GM18498 (cell line): ENCODE measurements at regions not wholly inside any gene's neighbourhood (a gene's known extent, or its start where the extent isn't known, plus 50 kb on each side); places are given as distances from the start of the nearest gene placed in this dataset.
"Not testable (repeated sequence)": the region's sequence is repeated elsewhere in the genome, so short reads cannot be mapped to it uniquely, and the experiment has no call there.

Experiments used
- ATAC-seq: cut with Tn5 transposase; IDR thresholded peaks from one replicate; pipeline ENCODE4 v1.9.1; 2021; ENCODE audit warnings: mild to moderate bottlenecking, moderate library complexity; ENCODE audit not compliant: unreplicated experiment

DNA sequence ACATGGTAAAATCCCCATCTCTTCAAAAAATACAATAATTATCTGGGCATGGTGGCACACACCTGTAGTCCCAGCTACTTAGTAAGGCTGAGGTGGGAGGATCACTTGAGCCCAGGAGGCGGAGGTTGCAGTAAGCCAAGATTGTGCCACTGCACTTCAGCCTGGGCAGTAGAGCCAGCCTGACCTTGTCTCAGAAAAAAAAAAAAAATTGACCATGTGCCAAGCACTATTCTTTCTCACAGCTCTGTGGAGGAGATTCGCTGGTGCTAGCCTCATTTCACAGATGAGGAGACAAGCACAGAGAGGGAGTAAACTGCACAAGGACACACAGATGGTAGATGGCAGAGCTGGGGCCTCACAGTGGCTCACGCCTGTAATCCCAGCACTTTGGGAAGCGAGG, 131.8 kb upstream of the JARID2 start:
- ATAC-seq, result no peak

GRCh38 chr6:15116889-15117288, 129.0 kb upstream of the JARID2 start:
- ATAC-seq, result no peak

DNA sequence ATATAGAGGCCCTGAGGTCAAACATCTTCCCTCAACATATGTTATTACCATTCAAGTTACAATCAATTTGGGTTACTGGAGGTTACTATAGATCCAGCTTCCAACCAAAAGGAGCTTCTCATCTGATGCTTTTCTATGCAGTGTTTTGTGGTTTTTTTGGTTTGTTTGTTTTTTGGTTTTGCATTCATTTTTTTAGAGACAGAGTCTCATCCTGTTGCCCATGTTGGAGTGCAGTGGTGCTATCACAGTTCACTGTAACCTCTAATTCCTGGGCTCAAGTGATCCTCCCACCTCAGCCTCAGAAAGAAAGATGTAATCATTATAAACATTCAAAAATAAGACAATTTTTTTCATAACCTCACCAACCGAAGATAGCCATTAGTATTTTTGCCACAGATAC, 124.4 kb upstream of the JARID2 start:
- no peak for ATAC-seq

- no peak for ATAC-seq
Observed at GRCh38 chr6:15121977-15122550, 123.8 kb upstream of the JARID2 start.

- ATAC-seq, result no peak
Observed at GRCh38 chr6:15129887-15130286, 116.0 kb upstream of the JARID2 start.

- ATAC-seq, result no peak
Observed at GRCh38 chr6:15131234-15131633, 114.6 kb upstream of the JARID2 start.

- ATAC-seq, result no peak
Observed at GRCh38 chr6:15131651-15132061, 114.2 kb upstream of the JARID2 start.

- ATAC-seq, result no peak
Observed at GRCh38 chr6:15132167-15132566, 113.7 kb upstream of the JARID2 start.

GRCh38 chr6:15132854-15133670, 112.8 kb upstream of the JARID2 start:
- no peak for ATAC-seq

DNA sequence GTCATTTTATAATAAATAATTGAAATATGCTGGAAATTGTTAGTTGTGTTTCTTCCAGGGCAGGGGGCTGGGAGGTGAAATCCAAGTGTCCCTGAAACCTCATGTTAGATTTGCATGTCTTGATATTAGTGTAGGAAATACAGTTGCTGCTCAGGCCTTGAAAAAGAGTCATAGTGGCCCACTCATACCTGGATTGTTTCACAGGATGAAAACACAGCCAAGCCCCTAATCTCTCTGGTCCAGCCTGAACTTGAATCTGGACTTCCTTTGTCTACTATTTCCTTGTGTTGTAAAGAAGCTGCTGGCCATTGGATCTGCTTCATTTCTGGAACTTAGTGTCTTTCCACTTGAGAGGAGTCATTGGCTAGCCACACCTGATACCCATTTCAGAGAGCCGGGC, 108.8 kb upstream of the JARID2 start:
- no peak for ATAC-seq

- no peak for ATAC-seq
Observed at GRCh38 chr6:15143086-15143485, 102.8 kb upstream of the JARID2 start.

DNA sequence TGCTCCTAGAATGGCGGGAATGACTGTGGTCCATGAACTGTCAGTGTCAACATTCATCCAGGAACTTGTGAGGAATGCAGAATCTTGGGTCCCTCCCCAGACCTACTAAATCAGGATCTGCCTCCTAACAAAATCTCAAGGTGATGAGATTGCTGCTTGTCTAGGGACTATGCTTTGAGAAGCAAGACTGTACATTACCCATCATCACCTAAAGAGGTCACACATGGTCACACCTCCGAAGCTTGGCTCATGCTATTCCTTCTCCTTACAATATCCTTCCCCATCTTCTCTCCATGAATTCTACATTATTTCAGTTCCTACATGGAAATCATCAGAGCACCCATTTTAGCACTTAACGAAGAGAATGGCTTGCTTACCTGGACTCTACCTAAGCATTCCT, 102.3 kb upstream of the JARID2 start:
- no peak for ATAC-seq

GRCh38 chr6:15145821-15146220, 100.0 kb upstream of the JARID2 start:
- no peak for ATAC-seq

DNA sequence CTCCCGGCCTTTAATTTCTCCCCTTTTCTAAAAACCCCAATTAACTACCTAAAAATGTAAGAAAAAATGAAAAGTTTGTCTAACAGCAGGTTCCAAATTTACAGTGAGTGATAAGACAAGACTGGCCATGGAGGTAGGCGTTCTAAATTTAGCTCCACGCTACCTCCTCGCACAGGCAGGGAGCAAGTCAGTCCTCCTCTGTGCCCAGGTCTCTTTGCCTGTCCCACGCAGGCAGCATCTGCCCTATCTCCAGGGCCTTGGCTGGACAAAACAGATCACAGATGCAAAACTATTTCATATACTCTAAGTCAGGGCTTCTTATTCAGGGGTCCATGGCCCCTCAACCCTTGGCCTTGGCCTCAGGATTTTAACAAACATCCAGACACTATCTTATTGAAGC, 98.0 kb upstream of the JARID2 start:
- ATAC-seq, result no peak

GRCh38 chr6:15148356-15148946, 97.4 kb upstream of the JARID2 start:
- no peak for ATAC-seq

DNA sequence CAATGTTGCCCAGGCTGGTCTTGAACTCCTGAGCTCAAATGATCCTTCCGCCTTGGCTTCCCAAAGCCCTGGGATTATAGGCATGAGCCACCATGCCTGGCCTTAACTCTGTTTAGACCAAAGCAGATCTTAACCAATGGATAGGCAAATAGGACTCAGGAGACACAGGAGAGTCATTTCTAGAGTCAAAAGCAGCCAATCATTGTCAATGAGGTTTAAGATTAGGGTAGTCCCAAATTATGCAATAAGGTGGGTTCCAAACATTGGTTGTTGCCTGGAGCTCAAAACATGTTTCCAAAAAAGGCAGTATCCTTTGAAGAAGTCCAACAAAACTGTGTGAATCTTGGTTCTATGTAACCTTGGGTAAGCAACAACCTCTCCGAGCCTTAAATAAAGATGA, 95.7 kb upstream of the JARID2 start:
- ATAC-seq, result no peak

GRCh38 chr6:15152700-15153099, 93.2 kb upstream of the JARID2 start:
- ATAC-seq, result no peak

DNA sequence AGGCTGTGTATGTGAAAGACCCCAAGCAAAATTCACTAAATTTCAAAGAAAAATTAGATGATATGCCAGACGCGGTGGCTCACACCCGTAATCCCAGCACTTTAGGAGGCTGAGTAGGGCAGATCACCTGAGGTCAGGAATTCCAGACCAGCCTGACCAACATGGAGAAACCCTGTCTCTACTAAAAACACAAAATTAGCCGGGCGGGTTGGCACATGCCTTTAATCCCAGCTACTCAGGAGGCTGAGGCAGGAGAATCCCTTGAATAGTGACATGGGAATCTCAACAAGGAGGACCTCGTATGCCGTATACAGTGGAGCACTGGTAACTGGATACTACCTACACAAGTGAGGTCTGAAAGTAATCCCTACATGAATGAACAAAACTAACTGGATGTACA, 92.7 kb upstream of the JARID2 start:
- no peak for ATAC-seq

DNA sequence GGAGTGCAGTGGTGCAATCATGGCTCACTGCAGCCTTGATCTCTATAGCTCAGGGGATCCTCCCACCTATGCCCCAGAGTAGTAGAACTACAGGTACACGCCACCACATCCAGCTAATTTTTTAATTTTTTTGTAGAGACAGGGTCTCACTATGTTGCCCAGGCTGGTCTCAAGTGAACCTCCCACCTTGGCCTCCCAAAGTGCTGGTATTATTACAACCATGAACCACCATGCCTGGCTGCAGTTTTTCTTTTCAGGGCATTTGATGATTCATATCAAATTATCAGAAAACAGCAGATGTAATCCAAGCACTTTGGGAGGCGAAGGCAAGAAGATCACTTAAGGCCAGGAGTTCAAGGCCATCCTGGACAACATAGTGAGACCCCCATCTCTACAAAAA, 88.4 kb upstream of the JARID2 start:
- no peak for ATAC-seq

DNA sequence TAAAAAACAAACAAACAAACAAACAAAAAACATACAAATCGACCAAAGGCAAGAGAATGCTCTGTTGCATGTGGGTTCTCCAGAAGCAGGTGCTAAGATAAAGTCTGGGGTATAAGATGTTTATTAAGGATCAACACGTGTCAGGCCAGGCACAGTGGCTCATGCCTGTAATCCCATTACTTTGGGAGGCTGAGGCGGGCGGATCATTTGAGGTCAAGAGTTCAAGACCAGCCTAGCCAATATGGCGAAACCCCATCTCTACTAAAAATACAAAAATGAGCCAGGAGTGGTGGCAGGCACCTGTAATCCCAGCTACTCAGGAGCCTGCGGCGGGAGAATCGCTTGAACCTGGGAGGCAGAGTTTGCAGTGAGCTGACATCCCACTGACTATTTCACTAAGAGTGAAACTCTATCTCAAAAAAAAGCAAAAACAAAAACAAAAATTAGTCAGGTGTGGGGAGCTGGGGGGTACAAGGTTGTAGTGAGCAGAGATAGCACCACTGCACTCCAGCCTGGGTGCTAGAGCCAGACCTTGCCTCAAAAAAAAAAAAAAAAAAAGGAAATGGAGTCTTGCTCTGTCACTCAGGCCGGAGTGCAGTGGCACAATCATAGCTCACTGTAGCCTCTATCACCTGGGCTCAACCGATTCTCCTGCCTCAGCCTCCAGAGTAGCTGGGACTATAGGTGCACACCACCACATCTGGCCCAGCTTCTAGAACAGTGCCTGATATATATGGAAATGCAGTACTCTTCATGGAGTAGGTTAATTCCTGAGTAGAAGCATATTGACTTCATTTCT, 86.8 kb upstream of the JARID2 start:
- no peak for ATAC-seq

DNA sequence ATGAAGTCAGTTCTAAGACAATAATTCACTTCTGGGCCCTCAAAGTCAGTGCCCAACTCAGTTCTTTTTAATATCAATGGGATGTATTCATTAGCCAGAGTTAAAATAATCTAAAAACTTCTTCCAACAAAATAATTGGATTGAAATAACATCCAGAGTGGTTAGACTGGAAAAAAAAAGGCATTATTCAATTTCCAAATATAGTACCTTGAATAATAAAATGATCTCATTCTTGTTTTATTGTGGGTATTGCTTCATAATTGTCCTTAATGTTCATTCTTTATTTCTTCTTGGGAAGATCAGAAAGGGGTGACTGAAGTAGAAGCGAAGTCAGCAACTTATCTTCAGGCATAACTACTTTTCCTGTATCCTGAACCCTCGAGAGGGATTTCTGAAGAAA, 85.1 kb upstream of the JARID2 start:
- ATAC-seq, result no peak

DNA sequence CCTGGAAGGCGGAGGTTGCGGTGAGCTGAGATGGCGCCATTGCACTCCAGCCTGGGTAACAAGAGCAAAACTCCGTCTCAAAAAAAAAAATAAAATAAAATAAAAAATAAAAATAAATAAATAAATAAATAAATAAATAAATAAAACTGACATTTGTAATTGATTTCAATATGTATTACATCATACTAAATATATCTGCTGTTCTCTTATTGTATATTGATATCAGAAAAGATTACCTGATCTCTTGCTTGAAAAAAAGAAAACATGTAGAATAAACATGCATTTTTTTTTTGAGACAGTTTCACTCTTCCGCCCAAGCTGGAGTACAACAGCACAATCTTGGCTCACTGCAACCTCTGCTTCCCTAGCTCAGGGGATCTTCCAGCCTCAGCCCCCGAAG, 81.0 kb upstream of the JARID2 start:
- ATAC-seq, result not testable (repeated sequence)
